ENCODE measurements at regions not wholly inside any gene's neighbourhood (a gene's known extent, or its start where the extent isn't known, plus 50 kb on each side); places are given as distances from the start of the nearest gene placed in this dataset.

- no peak for DNase-seq
- H3K4me1 ChIP-seq (ENCODE audit: control insufficient read depth in 1 of 2, insufficient read depth in 2 of 2, low read length in 2 of 2) = no peaks in the 10 kb centered on the region
- H3K4me3 Mint-ChIP-seq = no peak overlapping the region
- H3K36me3 Mint-ChIP-seq = no peaks in the 10 kb centered on the region
- H3K79me2 ChIP-seq (ENCODE audit: insufficient read depth, low read length) = no peaks in the 10 kb centered on the region
- H4K20me1 ChIP-seq (ENCODE audit: insufficient read depth, low read length) = no peaks in the 10 kb centered on the region
- no peak overlapping the region for H3K9ac ChIP-seq (ENCODE audit: insufficient read depth, low read length, poor library complexity, severe bottlenecking)
- no peak overlapping the region for H3K27ac Mint-ChIP-seq
- TF ChIP-seq CTCF (IDR thresholded peaks at IDR 0.05) = no peak
- no peaks in the 10 kb centered on the region for H3K9me3 ChIP-seq (replicated peaks in 1 of 2; ENCODE audit: control insufficient read depth in 1 of 2, insufficient read depth in 1 of 2, low read length in 2 of 2)
- H3K4me1 Mint-ChIP-seq = no peaks in the 10 kb centered on the region
- no peak overlapping the region for H3K4me2 ChIP-seq (replicated peaks; ENCODE audit: extremely low read depth, low read length, poor library complexity, severe bottlenecking)
- H3K27me3 ChIP-seq (ENCODE audit: control insufficient read depth in 2 of 2, insufficient read depth in 2 of 2, low read length in 2 of 2) = no peaks in the 10 kb centered on the region
- intact Hi-C loops (cut with micrococcal nuclease) = no loop called here
- H3K4me3 ChIP-seq (replicated peaks in 1 of 3; ENCODE audit: low read depth in 2 of 3, low read length in 3 of 3) = no peak overlapping the region
- H3K36me3 ChIP-seq (replicated peaks in 1 of 2; ENCODE audit: control insufficient read depth in 1 of 2, insufficient read depth in 2 of 2, low read length in 2 of 2) = no peaks in the 10 kb centered on the region
- 88% methylated on average over 2 of the region's 3 CpGs for whole genome bisulfite sequencing (ENCODE audit: insufficient coverage)
- no peak overlapping the region for H3K27ac ChIP-seq (ENCODE audit: low read depth in 1 of 2, low read length in 2 of 2)
- no peak overlapping the region for H2AFZ ChIP-seq (ENCODE audit: insufficient read depth, low read depth, low read length, poor library complexity, severe bottlenecking)
- H3K9me3 Mint-ChIP-seq = peaks cover 0 to 6% (median 2%) of the 10 kb centered on the region in 7 donors
- peaks cover 9 to 31% (median 23%) of the 10 kb centered on the region in 3 donors for H3K27me3 Mint-ChIP-seq (ENCODE audit: low read depth in 3 of 3)
These were observed 119.8 kb upstream of the NEO1 start for GRCh38 chr15:72932472-72932871.

- H3K4me1 ChIP-seq (ENCODE audit: control insufficient read depth in 1 of 2, insufficient read depth in 2 of 2, low read length in 2 of 2) = no peaks in the 10 kb centered on the region
- H3K4me2 ChIP-seq (replicated peaks; ENCODE audit: extremely low read depth, low read length, poor library complexity, severe bottlenecking) = no peak overlapping the region
- no peak overlapping the region for H2AFZ ChIP-seq (ENCODE audit: insufficient read depth, low read depth, low read length, poor library complexity, severe bottlenecking)
- H3K4me3 ChIP-seq (replicated peaks in 1 of 3; ENCODE audit: low read depth in 2 of 3, low read length in 3 of 3) = no peak overlapping the region
- H3K27ac ChIP-seq (ENCODE audit: low read depth in 1 of 2, low read length in 2 of 2) = no peak overlapping the region
- peaks cover 0 to 4% (median 0%) of the 10 kb centered on the region in 7 donors for H3K9me3 Mint-ChIP-seq
- DNase-seq = no peak
- H3K36me3 Mint-ChIP-seq = no peaks in the 10 kb centered on the region
- intact Hi-C loops (cut with micrococcal nuclease) = no loop called here
- no peak overlapping the region for H3K9ac ChIP-seq (ENCODE audit: insufficient read depth, low read length, poor library complexity, severe bottlenecking)
- H3K27me3 ChIP-seq (ENCODE audit: control insufficient read depth in 2 of 2, insufficient read depth in 2 of 2, low read length in 2 of 2) = peaks cover 4 to 12% of the 10 kb centered on the region in 2 donors
- H3K36me3 ChIP-seq (replicated peaks in 1 of 2; ENCODE audit: control insufficient read depth in 1 of 2, insufficient read depth in 2 of 2, low read length in 2 of 2) = no peaks in the 10 kb centered on the region
- H4K20me1 ChIP-seq (ENCODE audit: insufficient read depth, low read length) = no peaks in the 10 kb centered on the region
- H3K4me1 Mint-ChIP-seq = no peaks in the 10 kb centered on the region
- no peak for TF ChIP-seq CTCF (IDR thresholded peaks at IDR 0.05)
- no CpG with 5 or more reads among the region's 2 CpGs for WGBS (ENCODE audit: insufficient coverage)
- H3K27me3 Mint-ChIP-seq (ENCODE audit: low read depth in 3 of 3) = peaks cover 11 to 32% (median 24%) of the 10 kb centered on the region in 3 donors
- H3K79me2 ChIP-seq (ENCODE audit: insufficient read depth, low read length) = no peaks in the 10 kb centered on the region
- no peak overlapping the region for H3K27ac Mint-ChIP-seq
- H3K9me3 ChIP-seq (replicated peaks in 1 of 2; ENCODE audit: control insufficient read depth in 1 of 2, insufficient read depth in 1 of 2, low read length in 2 of 2) = no peaks in the 10 kb centered on the region
- no peak overlapping the region for H3K4me3 Mint-ChIP-seq
These were observed 124.8 kb upstream of the NEO1 start for GRCh38 chr15:72927451-72927850.
